ENCODE measurements at regions not wholly inside any gene's neighbourhood (a gene's known extent, or its start where the extent isn't known, plus 50 kb on each side); places are given as distances from the start of the nearest gene placed in this dataset.

DNA sequence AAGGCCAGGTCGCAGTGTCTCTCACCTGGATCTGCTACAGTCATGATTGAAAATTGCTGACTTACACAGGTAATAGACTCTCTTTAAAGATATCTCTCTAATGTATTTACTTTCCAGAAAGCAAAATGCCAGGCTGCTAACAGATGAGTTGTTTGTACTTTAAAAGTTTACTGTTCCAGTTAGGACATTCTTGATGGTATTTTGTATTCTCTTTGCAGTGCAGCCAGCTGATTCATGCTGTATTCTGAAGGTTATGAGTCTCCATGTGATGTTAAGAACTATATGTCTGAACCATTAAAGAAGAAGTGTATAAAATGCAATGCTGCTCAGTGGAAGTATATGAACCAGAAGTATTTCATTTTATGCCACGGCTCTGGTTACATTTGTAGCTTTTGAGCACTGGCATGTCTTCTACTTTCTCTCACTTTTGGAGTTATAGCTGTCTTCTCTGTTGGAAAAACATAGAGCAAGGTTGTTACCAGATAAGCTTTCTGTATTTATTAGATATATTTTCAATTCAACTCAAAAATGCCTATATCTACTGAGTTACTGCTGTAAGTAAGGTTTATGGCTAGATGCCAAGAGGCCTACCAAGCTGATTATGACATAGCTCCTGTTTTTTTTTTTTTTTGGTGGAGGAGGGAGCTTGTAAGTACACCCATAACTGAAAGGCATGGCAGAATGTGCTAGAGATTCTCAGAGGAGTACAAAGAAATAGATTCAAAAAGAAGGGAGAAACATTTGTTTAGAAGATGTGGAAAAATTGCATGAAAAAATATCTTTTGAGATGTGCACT is 130.5 kb upstream of the MAN1A1 start:
- 72 to 100% (median 96%) methylated on average over 1 to 2 of the region's 2 CpGs; no CpG with 5 or more reads in 1 of the 10 experiments for WGBS, 10 experiments
- in situ Hi-C loops (cut with MboI; ENCODE audit: low pct_unique_long_range_greater_than_20kb in 2 of 9, low sequenced_read_pairs in 9 of 9, unreplicated experiment in 9 of 9), result no loop called here
- H3K4me1 ChIP-seq (replicated peaks in 1 of 2), result peaks cover 0 to 3% of the 10 kb centered on the region in 2 donors
- no peak overlapping the region for H3K4me3 ChIP-seq
- no peak for ATAC-seq (replicated peaks in 6 of 8)
- no peak overlapping the region for H3K27ac ChIP-seq

GRCh38 chr6:119476554-119476953 is 127.0 kb upstream of the MAN1A1 start:
- in situ Hi-C loops (cut with MboI; ENCODE audit: low pct_unique_long_range_greater_than_20kb in 2 of 9, low sequenced_read_pairs in 9 of 9, unreplicated experiment in 9 of 9), result no loop called here
- WGBS, 10 experiments, result 28 to 83% (median 57%) methylated on average over 1 to 4 of the region's 4 CpGs
- ATAC-seq (replicated peaks in 6 of 8), result peak in 3 of 8 experiments; percentile 33 to 48 (median 42)
- H3K27ac ChIP-seq, result no peak overlapping the region
- H3K4me3 ChIP-seq, result no peak overlapping the region
- H3K4me1 ChIP-seq (replicated peaks in 1 of 2), result peaks cover 0 to 3% of the 10 kb centered on the region in 2 donors

DNA sequence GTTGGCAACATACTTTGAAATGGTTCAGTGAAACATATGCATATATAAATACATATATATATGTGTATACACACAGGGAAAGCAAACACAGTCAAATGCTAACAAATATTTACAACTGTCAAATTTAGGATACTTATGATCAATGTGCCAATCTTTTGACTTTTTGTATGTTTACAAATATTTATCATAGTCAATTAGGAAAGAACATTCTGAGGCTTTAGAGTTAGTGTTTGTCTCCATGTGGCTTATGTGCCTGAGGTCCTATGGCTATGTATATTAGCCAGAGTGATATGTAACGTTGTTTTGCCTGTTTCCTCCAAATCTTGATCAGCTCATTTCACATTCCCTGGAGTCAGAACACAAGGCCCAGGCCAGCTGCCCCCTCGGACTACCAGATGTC is 126.5 kb upstream of the MAN1A1 start:
- H3K4me1 ChIP-seq (replicated peaks in 1 of 2), result peaks cover 0 to 3% of the 10 kb centered on the region in 2 donors
- no peak overlapping the region for H3K27ac ChIP-seq
- 0 to 78% (median 33%) methylated on average over 1 to 2 of the region's 2 CpGs; no CpG with 5 or more reads in 2 of the 10 experiments for WGBS, 10 experiments
- no peak for ATAC-seq (replicated peaks in 6 of 8)
- no peak overlapping the region for H3K4me3 ChIP-seq
- in situ Hi-C loops (cut with MboI; ENCODE audit: low pct_unique_long_range_greater_than_20kb in 2 of 9, low sequenced_read_pairs in 9 of 9, unreplicated experiment in 9 of 9), result no loop called here

- no peak for ATAC-seq (replicated peaks in 6 of 8)
- Histone ChIP-seq H3K4me1 (replicated peaks in 1 of 2) (no peaks in the 10 kb centered on the region), H3K4me3 (no peak overlapping the region), H3K27ac (no peak overlapping the region)
- in situ Hi-C loops (cut with MboI; ENCODE audit: low pct_unique_long_range_greater_than_20kb in 2 of 9, low sequenced_read_pairs in 9 of 9, unreplicated experiment in 9 of 9), result no loop called here
- WGBS, 10 experiments, result 18 to 100% (median 41%) methylated on average over 1 to 3 of the region's 3 CpGs
Measured at GRCh38 chr6:119470893-119471542, 121.5 kb upstream of the MAN1A1 start.

DNA sequence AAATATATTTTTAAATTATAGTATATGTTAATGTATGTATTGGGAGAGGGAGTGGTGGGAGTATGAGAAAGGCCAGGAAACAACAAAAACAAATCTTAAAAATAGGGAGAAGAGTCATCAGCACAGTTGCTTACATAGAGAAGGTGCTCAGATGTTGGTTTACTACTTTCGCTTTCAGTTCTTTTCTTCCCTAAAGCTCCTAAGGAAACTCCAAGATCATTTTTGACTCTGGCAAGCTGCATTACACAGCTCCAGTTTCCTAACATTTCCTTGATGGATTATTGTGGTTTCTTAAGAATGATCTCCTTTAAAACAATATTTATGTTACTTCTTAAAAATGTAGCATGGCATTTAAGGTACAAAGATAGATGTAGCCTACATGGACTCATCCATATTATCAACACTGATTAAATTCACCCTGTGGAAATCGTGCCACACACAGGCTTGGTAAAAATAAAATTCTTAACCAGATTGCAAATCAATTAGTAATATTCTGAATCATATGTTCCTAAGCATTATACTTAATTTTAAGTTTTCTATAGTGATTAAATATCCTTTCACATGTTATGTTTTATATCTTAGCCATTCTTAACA is 118.0 kb upstream of the MAN1A1 start:
- H3K27ac ChIP-seq, result no peak overlapping the region
- H3K4me1 ChIP-seq (replicated peaks in 1 of 2), result no peaks in the 10 kb centered on the region
- in situ Hi-C loops (cut with MboI; ENCODE audit: low pct_unique_long_range_greater_than_20kb in 2 of 9, low sequenced_read_pairs in 9 of 9, unreplicated experiment in 9 of 9), result no loop called here
- peak in 2 of 8 experiments; percentile 55 to 73 for ATAC-seq (replicated peaks in 6 of 8)
- no peak overlapping the region for H3K4me3 ChIP-seq
- 17 to 100% (median 82%) methylated on average over 1 to 2 of the region's 2 CpGs for WGBS, 10 experiments

DNA sequence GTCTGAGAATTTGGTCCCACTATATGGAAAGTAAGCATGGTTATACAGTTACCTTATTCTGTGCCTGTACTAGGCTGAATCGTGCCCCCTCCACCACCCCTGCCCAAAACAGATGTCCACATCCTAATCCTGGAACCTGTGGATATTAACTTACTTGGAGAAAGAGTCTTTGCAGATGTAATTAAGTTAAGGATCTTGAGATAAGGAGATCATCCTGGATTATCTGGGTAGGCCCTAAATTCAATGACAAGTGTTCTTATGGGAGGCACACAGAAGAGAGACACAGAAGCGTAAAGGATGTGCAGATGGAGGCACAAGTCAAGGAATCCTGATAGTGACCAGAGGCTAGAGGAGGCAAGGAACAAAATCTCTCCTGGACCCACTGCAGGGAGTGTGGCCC is 116.7 kb upstream of the MAN1A1 start:
- Histone ChIP-seq H3K4me3 (no peak overlapping the region), H3K27ac (no peak overlapping the region), H3K4me1 (replicated peaks in 1 of 2) (no peaks in the 10 kb centered on the region)
- WGBS, 10 experiments, result 67 to 100% (median 86%) methylated on average over 1 to 2 of the region's 2 CpGs; no CpG with 5 or more reads in 4 of the 10 experiments
- in situ Hi-C loops (cut with MboI; ENCODE audit: low pct_unique_long_range_greater_than_20kb in 2 of 9, low sequenced_read_pairs in 9 of 9, unreplicated experiment in 9 of 9), result no loop called here
- no peak for ATAC-seq (replicated peaks in 6 of 8)

- Histone ChIP-seq H3K4me1 (replicated peaks in 1 of 2) (no peaks in the 10 kb centered on the region), H3K27ac (no peak overlapping the region), H3K4me3 (no peak overlapping the region)
- 75 to 100% (median 93%) methylated on average over 1 to 4 of the region's 4 CpGs; no CpG with 5 or more reads in 1 of the 10 experiments for WGBS, 10 experiments
- no peak for ATAC-seq (replicated peaks in 6 of 8)
- in situ Hi-C loops (cut with MboI; ENCODE audit: low pct_unique_long_range_greater_than_20kb in 2 of 9, low sequenced_read_pairs in 9 of 9, unreplicated experiment in 9 of 9), result no loop called here
Measured at GRCh38 chr6:119463081-119463626, 113.6 kb upstream of the MAN1A1 start.

DNA sequence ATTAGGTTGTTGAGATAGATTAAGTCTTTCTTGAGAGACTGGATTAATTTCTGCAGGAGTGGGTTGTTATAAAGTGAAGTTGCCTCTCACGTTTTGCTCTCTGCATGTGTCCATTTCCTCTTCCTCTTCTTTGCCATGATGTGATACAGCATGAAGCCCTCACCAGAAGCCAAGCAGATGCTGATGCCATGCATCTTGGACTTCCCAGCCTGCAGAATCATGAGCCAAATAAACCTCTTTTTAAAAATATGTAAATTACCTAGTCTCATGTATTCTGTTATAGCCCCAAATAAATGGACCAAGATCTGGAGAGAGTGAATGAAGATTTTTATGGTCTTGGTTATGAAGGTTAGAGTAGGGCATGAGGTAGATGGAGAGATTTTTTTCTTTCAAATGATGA is 111.6 kb upstream of the MAN1A1 start:
- no peak overlapping the region for H3K4me3 ChIP-seq
- 0 to 50% (median 0%) methylated on average over 1 of the region's 1 CpG; no CpG with 5 or more reads in 4 of the 10 experiments for WGBS, 10 experiments
- no peak overlapping the region for H3K27ac ChIP-seq
- no peak for ATAC-seq (replicated peaks in 6 of 8)
- no peaks in the 10 kb centered on the region for H3K4me1 ChIP-seq (replicated peaks in 1 of 2)
- in situ Hi-C loops (cut with MboI; ENCODE audit: low pct_unique_long_range_greater_than_20kb in 2 of 9, low sequenced_read_pairs in 9 of 9, unreplicated experiment in 9 of 9), result no loop called here

DNA sequence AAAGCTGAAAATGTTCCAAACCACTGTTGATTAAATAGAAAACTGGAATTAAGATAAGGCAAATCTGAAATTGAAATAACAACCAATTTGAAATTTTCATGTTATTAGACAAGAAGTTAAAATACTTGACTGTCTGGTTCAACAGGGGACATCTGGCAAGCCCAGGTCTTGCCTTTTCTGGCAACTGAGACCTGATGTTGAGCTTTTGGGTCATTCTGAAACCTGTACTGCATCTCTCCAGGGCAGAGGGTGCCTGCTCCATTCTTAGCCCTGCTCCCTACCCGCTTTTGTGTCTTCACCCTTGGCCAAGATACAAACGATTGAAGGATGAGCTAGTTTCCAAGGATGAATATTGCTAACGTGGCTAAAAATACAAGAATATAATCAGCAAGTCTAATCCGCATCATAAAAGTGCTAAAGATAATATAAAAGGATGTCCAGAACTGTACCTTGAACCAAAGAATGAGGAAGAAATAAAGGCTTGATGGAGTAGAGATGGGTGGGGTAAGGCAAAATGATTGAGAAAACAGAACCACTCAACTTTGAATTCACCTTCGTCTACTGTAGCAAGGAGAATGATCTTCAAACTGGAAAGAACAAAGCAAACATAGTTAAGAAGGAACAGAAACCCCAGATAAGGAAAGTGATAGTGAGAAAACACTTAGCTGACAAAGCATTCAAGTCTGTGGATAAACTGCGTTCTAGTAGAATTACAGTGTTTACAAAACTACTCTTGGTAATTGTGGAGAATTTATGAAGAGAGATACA is 109.8 kb upstream of the MAN1A1 start:
- Histone ChIP-seq H3K27ac (no peak overlapping the region), H3K4me1 (replicated peaks in 1 of 2) (peaks cover 0 to 7% of the 10 kb centered on the region in 2 donors), H3K4me3 (no peak overlapping the region)
- in situ Hi-C loops (cut with MboI; ENCODE audit: low pct_unique_long_range_greater_than_20kb in 2 of 9, low sequenced_read_pairs in 9 of 9, unreplicated experiment in 9 of 9), result no loop called here
- ATAC-seq (replicated peaks in 6 of 8), result no peak
- WGBS, 10 experiments, result 53 to 95% (median 81%) methylated on average over 3 to 6 of the region's 6 CpGs

DNA sequence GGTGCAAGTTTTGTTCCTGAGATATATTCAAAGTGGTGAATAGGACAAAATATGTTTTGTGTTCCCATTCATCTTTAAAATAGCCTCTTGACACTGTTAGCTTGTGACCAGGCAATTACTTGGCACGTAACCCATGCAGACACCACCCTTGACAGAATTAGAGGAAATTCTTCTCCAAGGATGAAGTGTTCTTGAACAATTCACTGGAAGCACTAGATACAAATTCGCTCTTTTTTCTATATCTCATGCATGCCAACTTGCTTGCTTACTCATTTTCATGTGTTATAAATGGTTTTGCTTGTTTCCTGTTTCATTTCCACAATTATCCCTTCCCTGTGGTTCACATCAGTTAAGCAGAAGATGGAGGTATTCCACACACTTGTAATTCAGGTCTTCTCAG is 105.2 kb upstream of the MAN1A1 start:
- Histone ChIP-seq H3K4me1 (replicated peaks in 1 of 2) (peaks cover 0 to 7% of the 10 kb centered on the region in 2 donors), H3K27ac (no peak overlapping the region), H3K4me3 (no peak overlapping the region)
- ATAC-seq (replicated peaks in 6 of 8), result no peak
- in situ Hi-C loops (cut with MboI; ENCODE audit: low pct_unique_long_range_greater_than_20kb in 2 of 9, low sequenced_read_pairs in 9 of 9, unreplicated experiment in 9 of 9), result no loop called here
- 0 to 100% (median 74%) methylated on average over 1 to 2 of the region's 2 CpGs for WGBS, 10 experiments

- H3K4me3 ChIP-seq, result no peak overlapping the region
- H3K27ac ChIP-seq, result no peak overlapping the region
- peaks cover 0 to 7% of the 10 kb centered on the region in 2 donors for H3K4me1 ChIP-seq (replicated peaks in 1 of 2)
- in situ Hi-C loops (cut with MboI; ENCODE audit: low pct_unique_long_range_greater_than_20kb in 2 of 9, low sequenced_read_pairs in 9 of 9, unreplicated experiment in 9 of 9), result no loop called here
- 50 to 100% (median 73%) methylated on average over 1 to 4 of the region's 6 CpGs; no CpG with 5 or more reads in 2 of the 10 experiments for WGBS, 10 experiments
- peak in 3 of 8 experiments; percentile 32 to 51 (median 33) for ATAC-seq (replicated peaks in 6 of 8)
Measured at GRCh38 chr6:119453242-119454200, 104.0 kb upstream of the MAN1A1 start.

All from motor neuron (in vitro differentiated cells).